D721Med (cell line): ENCODE measurements at regions not wholly inside any gene's neighbourhood (a gene's known extent, or its start where the extent isn't known, plus 50 kb on each side); places are given as distances from the start of the nearest gene placed in this dataset.

Experiments used
- DNase-seq: peaks from one replicate; pipeline ENCODE4 v3.0.0; 2011; ENCODE audit warnings: low spot score; ENCODE audit not compliant: insufficient read length
- FAIRE-seq: peaks from 2 replicates; lab custom pipeline; 2011; peaks lifted over from hg19 to GRCh38; lab: Jason Lieb, UNC
- TF ChIP-seq, protein P1 (sequence below): IDR thresholded peaks from 2 replicates; pipeline ENCODE4 v1.5.1; 2012; ENCODE audit warnings: mild to moderate bottlenecking, control low read depth; ENCODE audit not compliant: insufficient read depth; ENCODE audit errors: missing control alignments

DNA sequence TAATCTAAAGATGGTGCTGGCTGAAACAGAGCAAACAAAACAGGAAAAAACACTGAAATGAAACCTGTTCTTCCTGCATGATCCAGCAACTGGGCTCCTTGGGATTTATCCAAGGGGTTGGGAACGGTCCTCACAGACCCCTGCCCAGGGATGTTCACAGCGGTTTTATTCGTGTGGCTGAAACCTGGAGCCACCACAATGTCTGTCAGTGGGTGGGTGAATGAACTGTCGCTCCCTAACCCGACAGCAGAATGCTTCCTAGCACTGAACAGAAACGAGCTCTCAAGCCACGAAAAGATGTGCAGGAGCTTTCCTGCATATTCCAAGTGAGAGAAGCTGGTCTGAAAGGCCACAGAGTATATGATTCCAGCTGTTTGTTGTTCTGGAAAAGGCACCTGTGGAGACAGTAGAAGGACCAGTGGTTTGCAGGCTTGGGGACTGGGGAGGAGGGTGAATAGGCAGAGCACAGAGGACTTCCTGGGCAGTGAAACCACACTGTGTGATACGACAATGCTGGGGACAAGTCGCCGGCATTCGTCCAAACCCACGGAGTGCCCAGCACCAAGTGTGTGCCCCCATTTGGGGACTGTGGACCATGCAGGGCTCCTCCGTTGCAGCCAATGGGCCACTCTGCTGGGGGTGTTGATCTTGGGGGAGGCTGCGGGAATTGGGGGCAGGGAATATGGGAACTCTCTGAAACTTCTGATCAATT is 73.9 kb downstream of the TEX29 start:
- TF ChIP-seq, protein P1, sequence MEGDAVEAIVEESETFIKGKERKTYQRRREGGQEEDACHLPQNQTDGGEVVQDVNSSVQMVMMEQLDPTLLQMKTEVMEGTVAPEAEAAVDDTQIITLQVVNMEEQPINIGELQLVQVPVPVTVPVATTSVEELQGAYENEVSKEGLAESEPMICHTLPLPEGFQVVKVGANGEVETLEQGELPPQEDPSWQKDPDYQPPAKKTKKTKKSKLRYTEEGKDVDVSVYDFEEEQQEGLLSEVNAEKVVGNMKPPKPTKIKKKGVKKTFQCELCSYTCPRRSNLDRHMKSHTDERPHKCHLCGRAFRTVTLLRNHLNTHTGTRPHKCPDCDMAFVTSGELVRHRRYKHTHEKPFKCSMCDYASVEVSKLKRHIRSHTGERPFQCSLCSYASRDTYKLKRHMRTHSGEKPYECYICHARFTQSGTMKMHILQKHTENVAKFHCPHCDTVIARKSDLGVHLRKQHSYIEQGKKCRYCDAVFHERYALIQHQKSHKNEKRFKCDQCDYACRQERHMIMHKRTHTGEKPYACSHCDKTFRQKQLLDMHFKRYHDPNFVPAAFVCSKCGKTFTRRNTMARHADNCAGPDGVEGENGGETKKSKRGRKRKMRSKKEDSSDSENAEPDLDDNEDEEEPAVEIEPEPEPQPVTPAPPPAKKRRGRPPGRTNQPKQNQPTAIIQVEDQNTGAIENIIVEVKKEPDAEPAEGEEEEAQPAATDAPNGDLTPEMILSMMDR = no peak
- FAIRE-seq (no peak), DNase-seq (no peak)

DNA sequence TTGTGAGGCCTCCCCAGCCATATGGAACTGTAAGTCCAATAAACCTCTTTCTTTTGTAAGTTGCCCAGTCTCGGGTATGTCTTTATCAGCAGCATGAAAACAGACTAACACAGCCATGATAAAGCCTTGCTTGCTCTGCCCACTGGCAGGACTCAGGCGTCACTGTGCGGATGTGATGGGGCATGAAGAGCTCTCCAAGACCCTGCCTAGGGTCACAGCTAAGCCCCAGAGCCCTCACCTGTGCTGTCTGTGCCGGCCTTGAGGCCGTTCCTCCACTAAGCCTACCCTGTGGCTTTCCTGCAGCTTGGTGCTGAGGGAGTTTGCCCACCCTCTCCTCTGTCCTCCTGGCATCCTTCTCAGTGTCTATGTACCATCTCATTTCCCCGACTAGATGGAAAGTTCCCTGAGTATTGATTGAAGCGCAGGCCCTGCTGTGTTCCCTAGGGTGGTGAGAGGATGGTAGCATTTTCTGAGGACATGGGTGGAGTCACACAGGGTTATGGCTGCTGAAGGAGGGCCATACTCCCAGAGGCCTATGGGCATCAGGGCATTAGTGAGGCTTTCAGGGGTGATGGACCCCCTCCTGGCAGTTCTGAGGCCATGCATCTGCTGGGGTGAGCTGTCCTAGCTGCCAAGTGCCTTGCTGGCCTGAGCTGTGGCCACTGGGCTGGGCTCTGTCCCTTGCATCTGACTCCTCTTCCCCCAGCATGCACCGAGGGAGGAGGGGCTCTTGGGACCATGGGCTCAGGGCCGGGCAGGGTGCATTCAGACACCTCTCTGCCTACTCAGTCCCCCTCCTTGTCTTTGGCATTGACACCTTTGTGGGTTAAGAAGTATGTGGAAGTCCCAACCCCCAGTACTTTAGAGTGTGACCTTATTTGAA is 75.3 kb downstream of the TEX29 start:
- FAIRE-seq (no peak), DNase-seq (no peak)
- TF ChIP-seq, protein P1 = no peak

DNA sequence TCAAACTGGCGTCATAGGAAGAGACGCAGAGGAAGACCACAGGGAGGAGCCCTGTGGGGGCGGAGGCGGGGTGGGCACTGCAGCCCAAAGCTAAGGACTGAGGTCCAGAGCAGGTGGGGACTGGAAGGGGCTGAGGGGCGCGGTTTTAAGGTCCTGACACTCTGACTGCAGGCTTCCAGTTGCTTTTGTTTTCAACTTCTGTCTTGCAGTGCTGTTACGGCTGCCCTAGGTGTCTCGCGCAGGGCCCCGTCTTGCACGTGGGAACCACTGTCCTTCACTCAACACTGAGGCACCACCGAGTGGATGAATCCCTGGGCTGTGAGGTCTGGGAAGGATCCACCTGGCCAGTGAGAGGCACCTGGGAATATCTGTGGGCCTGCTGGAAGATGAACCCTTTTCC is 76.0 kb downstream of the TEX29 start:
- DNase-seq (no peak), FAIRE-seq (no peak)
- TF ChIP-seq, protein P1 = no peak

DNA sequence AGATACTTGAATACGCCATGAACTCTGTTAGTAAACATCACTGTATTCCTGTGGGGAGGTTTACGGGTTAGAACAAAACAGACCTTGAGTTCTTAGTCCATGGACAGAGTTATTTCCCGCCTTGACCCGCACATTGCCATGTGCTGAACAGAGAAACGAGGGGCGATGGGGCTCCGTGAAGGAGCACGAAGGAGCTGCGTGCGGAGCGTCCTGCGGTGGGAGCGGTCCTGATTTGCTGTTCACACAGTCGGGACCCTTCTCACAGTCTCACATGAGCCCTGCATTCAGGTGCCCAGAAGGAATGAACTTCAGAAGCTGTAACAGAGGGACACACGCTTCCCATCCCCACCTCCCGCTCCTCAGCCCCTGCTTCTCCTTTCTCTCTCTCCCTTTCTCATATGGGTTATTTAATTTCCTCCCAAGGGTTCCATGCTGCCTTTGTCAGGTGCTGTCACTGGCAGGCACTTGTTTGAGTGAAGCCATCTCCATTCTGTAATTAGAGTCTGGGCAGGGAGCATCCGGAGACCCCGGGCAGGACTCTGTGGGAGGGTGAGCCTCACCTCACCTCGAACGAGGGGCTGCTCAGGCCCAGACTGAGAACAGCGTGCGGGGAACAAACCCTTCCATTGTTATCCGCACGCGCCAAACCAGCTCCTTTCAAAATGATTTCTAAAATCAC is 76.9 kb downstream of the TEX29 start:
- FAIRE-seq (no peak), DNase-seq (no peak)
- TF ChIP-seq, protein P1 = no peak

DNA sequence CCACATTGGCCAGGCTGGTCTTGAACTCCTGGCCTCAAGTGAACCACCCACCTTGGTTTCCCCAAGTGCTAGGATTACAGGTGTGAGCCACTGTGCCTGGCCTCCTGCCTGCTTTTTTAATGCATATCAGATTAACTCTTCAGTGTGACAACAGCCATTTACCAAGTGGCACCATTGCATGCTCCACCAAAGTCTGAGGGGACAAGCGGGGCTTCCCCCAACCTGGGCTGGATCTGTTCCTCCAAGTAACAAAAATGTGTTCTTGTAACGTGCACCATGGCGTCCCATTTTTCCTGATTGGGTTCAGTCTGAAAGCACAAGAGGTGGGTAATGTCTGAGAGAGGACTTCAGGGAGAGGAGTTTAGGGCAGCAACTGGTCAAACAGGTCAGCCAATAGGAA is 77.8 kb downstream of the TEX29 start:
- no peak for FAIRE-seq
- no peak for DNase-seq
- TF ChIP-seq, protein P1 = no peak

DNA sequence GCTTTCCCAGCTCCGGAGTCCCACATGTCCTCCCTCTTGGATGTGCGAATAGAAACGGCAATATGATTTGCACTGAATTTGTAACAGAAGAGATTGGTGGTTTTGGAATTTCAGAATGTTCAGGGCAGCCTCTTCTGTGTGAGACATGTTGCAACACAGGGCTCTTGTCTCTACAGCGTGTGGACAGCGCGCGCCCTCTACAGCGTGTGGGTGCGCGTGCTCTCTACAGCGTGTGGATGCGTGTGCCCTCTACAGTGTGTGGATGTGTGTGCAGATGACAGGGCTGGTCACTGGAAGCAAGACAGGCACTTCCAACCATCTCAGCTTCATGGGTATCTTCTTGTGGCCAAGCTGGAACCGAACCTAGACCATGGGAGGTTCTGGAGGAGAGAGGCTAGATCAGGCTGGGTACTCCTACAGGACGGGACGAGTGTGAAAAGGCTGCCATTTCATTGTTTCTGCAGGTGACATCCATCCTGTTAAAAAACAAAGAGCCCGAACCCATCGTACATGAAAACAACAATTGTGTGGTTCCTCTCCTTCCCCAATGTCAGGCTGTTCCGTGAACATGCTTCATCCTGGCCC is 78.4 kb downstream of the TEX29 start:
- FAIRE-seq = no peak
- TF ChIP-seq, protein P1 = no peak
- no peak for DNase-seq
